ENCODE measurements at regions not wholly inside any gene's neighbourhood (a gene's known extent, or its start where the extent isn't known, plus 50 kb on each side); places are given as distances from the start of the nearest gene placed in this dataset.
"Not testable (repeated sequence)": the region's sequence is repeated elsewhere in the genome, so short reads cannot be mapped to it uniquely, and the experiment has no call there.

DNA sequence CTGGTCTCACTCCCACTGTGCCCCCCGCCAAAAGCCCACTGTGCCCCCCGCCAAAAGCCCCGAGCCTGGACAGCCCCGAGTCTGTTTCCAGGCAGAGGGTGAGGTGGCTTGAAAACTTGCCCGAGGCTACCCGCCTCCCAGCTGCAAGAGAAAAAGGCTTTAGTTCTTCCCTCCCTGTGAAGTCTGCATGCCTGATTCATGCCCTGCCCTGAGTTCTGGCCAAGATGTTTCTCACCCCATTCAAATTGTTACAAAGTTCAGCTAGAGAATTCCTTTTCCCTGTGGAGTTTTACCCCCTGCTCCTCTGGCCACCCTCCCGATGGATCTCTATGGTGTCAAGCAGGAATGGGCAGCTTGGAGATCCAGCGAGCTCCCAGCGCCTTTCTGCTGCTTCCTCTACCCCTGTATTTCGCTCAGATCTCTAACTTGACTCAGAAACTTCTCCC lies 298.8 kb upstream of the MAP3K7 start:
- DNase-seq: no peak

DNA sequence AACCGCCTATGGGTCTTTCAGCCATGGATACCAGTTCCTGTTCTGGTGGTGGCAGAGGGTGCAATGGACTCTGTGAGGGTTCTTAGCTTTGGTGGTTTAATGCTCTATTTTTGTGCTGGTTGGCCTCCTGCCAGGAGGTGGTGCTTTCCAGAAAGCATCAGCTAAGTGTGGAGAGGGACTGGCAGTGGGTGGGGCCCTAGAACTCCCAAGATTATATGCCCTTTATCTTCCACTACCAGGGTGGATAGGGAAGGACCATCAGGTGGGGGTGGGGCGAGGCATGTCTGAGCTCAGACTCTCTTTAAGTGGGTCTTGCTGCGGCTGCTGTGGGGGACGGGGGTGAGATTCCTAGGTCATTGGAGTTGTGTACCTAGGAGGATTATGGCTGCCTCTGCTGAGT lies 298.3 kb upstream of the MAP3K7 start:
- not testable (repeated sequence) for DNase-seq

DNA sequence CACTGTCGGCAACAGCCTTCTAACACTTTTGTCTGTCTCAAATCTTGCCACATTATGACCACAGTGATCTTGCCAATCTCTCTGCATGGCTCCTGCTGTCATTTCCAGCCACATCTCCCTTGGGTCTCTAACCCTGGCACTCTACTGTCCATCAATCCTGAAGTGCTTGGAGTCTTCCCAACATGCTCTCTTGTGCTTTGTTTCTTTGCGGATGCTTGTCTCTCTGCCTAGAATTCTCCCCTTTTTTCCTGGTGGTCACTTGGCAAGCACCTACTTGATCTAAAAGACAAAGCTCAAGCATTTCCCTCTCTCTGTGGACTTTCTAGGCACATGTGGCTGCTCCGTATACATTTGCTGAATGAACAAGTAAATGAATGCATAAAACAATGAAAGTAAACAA lies 290.7 kb upstream of the MAP3K7 start:
- DNase-seq: no peak

DNA sequence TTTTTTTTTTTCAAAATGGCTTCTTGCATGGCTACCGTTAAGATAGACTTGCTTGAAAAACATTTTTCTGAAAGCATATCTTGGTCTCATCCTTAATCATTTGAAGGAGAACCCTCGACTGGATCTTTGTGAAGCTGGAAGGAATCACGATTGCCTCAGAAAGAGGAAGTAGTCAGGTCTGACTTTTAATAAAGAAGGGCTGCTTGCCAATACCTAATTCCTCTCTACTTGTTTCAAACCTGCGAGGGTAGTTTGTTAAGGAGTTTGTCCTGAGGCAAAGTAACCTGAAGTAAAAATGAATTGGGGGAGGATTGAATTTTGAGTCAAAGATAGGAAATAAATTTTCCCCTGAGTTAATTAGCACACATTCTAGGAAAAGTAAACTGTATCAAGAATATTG lies 288.1 kb upstream of the MAP3K7 start:
- DNase-seq: no peak

DNA sequence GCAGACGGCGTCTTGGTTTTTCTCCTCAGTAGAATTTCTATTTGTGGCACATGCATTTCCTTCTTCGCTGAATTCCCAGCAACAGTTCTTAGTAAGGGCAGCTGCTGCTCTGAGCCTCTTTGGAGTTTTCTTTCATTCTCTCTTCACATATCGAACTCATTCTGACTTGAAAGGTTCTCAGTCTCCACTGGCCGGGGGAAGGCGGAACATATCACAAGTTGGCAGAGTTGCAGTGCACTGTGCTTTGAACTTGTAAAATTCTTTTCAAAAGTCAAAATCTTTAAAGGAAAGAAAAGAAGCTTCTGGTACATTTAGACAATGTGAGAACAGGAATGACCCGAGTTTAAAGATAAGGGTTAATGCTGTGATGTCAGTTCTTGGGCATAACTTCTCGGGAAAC lies 286.1 kb upstream of the MAP3K7 start:
- no peak for DNase-seq

DNA sequence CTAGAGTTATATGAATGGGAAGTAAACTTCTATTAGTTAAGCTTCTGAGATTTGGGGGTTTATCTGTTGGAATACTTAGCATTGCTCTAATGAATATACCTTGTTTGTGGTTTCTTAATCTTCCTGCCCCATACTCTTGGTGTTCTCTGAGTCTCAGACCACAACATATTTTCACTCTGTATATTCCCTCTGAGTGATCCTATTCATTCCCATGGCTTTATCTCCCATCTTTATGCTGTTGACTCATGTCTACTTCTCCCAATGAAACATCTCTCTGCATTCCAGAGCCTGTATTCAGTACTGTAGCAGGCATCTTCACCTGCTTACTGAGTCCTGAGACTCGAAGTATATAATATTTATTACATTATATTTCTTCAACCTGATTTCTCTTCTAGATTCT lies 283.7 kb upstream of the MAP3K7 start:
- DNase-seq: no peak

DNA sequence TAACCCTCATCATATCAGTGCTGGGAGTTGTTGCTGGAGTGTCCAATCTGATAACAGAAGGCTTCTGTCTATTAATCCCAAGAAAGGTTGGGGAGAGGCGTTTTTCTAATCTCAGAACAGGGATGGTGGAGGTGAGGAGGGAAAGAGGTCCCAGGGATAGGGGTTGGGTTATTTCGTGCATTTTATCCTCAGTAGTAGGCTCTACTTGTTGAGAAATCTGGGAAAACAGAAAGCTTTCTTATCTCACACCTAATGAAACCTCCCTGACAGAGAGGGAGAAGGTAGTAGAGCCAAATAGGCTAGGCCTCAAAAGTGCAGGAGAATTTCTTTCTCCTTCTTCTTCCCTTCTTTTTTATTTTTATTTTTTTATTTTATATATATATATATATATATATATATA lies 281.8 kb upstream of the MAP3K7 start:
- no peak for DNase-seq

DNA sequence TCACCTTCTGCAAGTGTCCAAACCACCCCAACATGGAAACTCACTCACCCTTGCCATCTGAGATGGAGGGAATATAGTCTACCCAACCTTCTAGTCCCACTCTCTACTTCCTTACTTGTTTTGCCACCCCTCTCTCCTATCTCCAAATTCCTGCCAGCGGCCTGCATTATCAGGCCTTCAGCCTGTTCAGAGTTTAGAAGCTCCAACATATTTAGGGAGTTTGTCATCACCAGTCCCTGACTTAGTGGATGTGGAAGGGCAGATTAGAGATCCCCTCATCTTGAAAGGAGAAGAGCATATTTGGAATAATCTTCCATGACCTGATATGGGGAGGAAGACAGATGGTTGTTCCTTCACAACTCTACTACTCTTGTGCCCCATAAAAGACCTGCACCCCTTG lies 281.4 kb upstream of the MAP3K7 start:
- no peak for DNase-seq

DNA sequence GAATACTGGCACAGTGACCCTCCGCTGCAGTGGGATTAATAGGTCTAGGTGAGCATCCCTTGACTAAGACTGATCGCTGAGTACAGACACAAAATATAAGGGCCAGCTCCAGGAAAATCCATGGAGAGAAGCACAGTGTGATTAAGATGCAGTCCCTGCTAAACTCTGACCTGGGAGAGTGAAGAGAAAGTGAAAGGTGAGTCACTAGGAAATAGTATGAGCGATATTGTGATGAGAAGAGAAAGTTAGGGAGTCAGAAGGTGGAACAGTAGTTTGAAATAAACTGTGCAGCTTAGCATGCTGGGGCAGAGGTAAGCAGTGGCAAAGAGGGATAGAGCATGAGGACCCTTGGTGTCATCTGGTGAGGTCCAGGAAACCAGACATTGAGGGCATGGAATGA lies 278.6 kb upstream of the MAP3K7 start:
- DNase-seq: no peak

DNA sequence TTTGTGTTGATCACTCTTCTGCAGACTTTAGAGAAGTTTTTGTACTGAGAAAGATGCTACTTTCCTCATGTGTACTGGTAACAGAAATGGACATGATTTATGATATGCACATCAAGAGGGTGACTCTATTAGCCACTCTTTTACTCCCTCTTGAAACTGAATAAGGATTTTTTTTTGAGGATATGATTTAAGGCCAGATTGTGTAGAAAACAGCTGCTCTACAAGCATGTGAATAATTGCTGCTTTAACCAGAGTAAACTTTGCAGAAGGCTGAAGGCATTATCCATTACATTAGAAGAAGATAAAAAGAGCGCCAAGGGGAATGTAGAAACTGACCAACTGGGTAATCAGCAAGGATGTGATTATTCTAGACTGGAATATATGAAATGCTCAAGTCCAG lies 276.2 kb upstream of the MAP3K7 start:
- DNase-seq: no peak

DNA sequence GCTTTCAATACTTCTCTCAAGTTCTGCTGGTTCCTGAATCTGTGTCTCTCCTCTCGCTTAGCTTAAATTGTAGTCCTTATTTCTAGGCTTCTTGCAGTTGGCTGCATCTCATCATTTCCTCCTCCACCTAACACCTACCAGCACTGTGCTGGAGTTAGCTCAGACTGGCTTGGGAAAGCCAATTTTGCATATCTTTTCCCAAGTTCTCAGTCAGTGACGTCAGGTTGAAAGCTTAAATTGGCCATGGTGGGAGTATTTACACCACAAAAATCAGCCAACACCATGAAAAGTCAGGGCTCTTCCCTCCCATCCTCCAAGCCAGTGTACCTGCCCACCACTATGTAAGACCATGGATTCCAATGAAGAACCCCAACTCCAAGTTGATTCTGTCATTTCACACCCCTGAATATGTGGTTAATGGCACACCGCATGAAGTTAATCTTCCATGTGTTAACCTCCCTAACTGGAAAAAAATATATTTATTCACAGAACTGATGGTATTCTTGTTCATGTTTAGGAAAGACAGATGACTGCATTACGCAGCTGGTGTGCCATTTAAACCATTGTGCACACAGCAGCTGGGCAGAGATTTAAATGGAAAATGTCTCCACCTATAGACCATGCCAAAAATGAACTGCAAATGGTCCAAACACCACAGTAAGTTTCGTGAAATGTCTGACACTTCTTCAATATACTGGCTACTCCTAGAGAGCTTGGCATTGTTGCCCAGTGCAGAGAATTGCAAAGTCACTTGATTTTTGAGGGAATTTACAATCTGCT lies 274.1 kb upstream of the MAP3K7 start:
- no peak for DNase-seq

DNA sequence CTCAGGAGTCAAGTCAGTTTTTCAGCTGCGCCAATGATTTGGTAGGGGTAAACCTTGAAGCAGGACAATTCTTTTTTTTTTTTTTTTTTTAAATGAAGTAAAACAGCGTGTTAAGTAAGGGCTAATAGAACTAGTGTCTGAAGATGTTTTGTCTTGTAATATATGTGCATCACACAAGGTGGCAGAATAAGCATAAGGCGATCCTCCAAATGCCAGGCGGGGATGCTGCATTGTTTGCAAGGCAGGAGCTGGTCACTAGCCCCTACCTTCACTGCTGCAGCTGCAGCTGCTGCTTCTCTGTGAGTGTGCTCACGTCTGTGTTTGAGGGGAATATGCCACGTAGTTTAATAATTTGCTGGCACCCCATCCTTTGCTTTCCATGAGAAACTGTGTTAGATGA lies 272.7 kb upstream of the MAP3K7 start:
- no peak for DNase-seq

DNA sequence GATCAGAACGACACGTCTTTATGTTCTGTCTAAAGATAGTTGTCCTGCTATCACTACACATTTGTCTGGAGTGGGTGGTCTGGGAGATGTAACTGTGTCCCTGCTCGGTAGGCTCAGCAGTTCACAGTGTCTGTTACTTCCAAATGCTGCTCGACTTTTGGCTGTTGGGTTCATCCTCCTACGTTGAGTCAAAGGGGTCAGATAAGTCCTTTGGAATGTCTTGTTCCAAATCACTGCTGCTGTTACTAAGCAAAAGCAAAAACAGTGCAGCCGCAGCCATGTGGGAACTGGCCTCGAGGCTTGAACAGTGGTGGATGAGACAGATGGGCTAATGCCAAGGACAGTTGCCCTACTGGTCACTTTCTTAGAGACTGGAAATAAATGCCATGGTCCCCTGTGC lies 272.2 kb upstream of the MAP3K7 start:
- DNase-seq: no peak

DNA sequence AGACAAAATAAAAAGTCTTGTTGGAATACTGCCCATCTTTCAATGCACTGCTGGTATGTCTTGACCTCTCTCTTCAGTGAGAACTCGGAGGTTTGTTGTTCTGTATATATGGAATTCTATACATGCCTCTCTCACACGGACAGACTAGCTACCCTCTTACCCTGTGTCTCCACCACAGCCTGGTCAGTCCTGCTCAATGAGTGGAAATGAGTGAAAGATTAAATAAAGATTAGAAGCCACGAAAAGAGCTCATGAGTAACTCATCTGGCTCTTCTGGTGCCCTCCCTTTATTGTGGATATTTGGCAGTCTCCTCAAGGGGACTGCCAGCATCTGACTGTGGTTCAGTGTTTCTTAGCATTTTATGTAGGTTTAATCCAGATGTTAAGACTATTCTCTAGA lies 262.8 kb upstream of the MAP3K7 start:
- DNase-seq: no peak

DNA sequence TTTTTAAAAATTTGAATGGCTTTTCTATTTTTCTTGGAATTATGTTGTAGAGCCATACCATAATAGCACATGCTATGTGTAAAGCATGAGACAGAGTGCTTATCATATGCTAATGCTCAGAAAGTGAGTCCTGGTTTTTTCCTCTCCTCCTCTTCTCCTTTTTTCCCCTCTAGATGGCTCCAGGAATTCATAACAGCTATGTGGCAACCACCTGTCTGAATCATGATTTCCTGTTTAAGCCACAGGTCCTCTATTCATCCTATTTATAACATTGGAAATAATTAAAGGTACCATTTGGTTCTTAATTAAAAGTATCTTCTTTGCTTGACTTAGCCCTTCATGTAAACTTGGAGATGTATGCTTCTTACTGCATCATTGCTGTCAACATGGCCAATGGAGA lies 260.0 kb upstream of the MAP3K7 start:
- DNase-seq: no peak

DNA sequence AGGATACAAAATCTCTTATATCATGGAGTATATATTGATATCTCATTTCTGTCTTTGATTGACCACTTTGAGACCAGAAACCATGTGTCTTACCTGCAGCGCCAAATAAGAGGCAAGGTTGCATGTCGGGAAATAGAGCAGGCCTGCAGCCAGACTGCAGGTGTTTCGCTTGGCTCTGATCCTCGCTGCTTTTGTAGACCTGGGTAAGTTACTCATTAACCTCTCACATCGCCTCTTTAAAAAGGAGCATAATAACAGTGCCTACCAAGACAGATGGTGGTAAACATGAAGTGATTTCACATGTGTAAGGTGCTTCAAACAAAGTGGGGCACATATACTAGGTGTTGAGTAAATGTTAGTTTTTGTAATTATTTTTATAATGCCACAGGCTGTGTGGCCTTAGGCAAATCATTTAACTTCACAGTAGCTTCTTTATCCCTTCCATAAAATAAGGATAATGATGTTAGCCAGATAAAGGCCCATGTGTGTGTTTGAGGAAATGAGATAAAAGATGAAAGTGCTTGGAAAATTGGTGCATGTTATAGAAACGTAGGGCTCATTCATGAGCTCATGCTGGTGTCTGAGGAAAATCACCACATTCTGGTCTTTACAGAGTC lies 248.8 kb upstream of the MAP3K7 start:
- DNase-seq: no peak

DNA sequence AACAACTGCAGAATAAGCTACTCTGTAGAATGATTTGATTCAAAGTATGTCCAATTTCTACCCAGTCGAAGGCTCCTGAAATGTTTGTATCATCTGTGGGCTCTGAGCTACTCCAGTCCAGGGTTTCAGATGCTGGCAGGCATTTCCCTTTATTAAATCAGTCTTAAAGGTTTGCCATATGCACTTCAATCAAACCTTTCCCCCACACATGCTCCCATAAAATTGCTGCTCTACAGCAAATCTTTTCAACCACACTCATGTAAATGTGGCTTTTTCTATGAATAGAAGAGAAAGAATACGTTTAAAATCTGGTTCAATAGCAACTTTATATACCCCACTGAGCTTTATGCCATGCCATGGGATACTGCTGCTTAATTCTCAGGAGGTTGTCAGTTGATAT lies 242.4 kb upstream of the MAP3K7 start:
- no peak for DNase-seq

DNA sequence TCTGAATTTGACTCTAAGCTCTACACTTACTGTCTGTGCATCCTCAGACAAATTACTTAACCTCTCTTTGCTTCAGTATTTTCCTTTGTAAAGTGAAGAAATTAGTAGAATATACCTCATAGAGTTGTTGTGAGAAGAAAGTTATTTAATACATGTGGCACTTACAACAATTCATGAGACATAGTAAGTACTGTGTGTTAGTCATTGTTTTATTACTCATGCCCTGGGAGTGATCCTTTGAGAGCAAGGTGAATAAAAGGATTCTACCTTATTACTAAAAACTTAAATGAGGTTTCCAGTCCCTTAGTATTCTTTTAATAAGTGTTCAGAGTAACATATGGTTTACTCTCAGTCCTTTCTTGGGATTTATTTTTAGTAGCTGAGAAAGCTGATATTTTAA lies 233.6 kb upstream of the MAP3K7 start:
- DNase-seq: no peak

DNA sequence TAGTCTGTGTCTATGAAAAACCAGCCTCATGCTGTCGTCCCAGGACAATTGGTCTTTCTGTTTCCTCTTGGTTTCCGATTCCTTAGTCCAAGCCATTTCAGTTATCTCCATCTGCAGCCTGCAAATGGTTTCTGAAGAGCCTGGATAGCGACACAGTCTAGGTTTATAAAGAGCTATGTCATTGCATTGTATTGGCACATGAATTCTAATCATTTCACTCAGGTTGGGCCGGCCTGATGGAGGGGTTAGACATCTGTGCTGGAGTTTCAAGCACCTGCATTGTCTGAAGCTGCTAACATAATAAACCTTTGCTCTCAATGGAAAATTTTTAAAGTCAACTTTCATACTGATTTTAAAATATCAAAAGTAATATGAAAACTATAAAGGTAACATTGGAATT lies 232.6 kb upstream of the MAP3K7 start:
- no peak for DNase-seq

DNA sequence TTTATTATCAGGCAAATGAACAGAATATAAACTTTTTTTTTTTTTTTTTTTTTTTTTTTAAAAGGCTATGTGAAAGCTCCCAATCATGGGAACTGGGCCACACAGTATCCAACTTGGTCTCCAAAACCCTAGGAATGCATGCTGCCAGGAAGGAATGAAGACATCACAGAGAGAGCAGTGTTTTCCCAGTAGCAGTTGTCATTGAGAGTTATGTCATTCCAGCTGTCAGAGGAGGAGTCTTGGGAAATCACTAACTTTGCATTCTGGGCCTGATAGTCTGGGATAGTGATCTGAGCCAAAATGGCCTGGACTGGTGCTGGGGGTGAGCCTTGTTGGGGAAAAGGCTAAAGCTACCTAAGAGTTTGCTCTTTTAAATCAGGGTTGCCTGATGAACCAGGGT lies 231.3 kb upstream of the MAP3K7 start:
- DNase-seq: no peak

DNA sequence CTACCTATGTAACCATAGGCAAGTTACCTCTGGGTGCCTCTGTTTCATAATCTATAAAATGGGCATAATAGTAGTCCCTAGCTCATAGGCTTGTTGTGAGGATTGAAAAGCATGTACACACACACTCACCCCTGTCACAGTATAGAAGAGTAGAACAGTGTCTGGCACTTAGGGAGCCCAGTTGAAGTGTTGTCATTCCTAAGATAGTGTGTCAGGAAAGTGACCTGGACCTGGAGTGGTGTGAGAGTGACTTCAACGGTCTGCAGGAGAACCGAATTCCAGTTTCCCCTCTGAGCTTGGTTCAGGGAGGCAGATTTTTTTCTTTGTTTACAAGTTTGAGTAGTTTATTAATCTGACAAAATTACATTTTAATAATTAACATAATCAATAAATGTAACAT lies 229.9 kb upstream of the MAP3K7 start:
- DNase-seq: no peak

DNA sequence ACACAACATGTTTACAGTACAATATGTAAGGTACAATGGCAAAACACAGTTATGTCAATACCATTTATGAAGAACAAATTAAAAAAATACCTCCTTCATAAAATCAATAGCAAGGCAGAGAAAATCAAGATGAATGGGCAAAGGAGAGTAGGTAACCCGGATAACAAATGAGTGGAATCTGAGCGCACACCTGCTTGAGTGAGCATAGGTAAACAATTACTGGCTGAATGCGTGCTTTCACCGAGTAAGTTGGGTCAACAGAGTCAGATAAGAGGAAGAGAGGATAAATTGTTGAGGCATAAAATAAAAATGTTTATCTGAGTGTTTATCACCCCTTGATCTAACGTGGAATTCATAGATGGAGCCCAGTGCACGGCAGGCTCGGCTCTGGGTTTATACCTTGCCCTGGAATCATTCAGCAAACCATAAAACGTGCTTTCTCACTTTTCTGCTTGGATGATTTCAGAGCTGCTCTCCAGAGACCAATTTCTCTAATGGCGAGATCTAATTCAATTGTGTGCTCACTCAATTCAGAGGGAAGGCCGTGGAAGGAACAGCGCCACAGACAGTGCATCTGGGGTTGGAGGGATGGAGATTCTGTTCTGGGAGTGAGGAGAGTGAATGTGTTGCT lies 224.8 kb upstream of the MAP3K7 start:
- peak; percentile 90 for DNase-seq

DNA sequence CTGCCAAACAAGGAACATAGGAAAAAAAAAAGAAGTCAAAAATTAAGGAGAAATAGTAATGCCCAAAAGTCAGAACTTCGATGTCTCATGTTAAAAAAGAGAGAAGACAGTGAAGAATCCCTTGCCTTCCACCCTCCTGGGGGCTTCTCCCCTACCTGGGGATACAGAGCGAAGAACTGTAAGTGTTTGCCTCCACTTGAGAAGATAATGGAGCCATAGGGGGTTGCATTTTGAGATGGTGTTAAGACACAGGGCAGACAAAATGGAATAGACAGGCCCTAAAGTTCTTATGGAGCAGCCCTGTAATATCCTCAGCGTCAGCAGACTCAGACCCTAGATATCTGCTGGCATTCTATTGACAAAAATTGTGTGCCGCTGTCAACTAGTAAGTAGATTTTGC lies 222.2 kb upstream of the MAP3K7 start:
- no peak for DNase-seq
